Left lung (tissue), 4 donors: ENCODE measurements at regions not wholly inside any gene's neighbourhood (a gene's known extent, or its start where the extent isn't known, plus 50 kb on each side); places are given as distances from the start of the nearest gene placed in this dataset.

Experiments used
- ATAC-seq: fragments of 200-7000 bp; cut with Tn5 transposase; one replicate; pipeline ENCODE4 v1.9.1; 2020; ENCODE audit warnings: moderate library complexity
- DNase-seq, 4 donors: peaks; one replicate each; pipeline ENCODE4 v3.0.0-alpha.2; 2013 to 2020
- H3K27ac ChIP-seq, 2 donors: fragments of 200-600 bp; sonication (generic) in 1 of 2; one replicate each; pipeline versions ENCODE4 v1.5.0 to v1.8.0; 2020 to 2021
- H3K27me3 ChIP-seq, 2 donors: fragments of 200-600 bp; sonication (generic) in 1 of 2; one replicate each; pipeline versions ENCODE4 v1.5.0 to v1.8.0; 2020 to 2021
- H3K36me3 ChIP-seq, 2 donors: fragments of 200-600 bp; sonication (generic) in 1 of 2; one replicate each; pipeline versions ENCODE4 v1.5.0 to v1.8.0; 2020 to 2021
- H3K4me1 ChIP-seq, 2 donors: fragments of 200-600 bp; one replicate each; pipeline ENCODE4 v1.8.0; 2021
- H3K4me3 ChIP-seq, 2 donors: fragments of 200-600 bp; sonication (generic) in 1 of 2; one replicate each; pipeline versions ENCODE4 v1.5.0 to v1.8.0; 2020 to 2021; ENCODE audit warnings: mild to moderate bottlenecking in 1 of 2
- H3K9me3 ChIP-seq, 2 donors: fragments of 200-600 bp; sonication (generic) in 1 of 2; one replicate each; pipeline versions ENCODE4 v1.5.0 to v1.8.0; 2020 to 2021
- CTCF ChIP-seq, 2 donors: fragments of 200-600 bp; sonication (generic) in 1 of 2; IDR thresholded peaks; one replicate each; pipeline versions ENCODE4 v1.5.0 to v1.8.0; 2021; ENCODE audit warnings: antibody characterized with exemption in 2 of 2
- intact Hi-C, 2 donors: fragments of 100-400 bp; cut with DNase I; formaldehyde crosslinking; loops; one replicate each; pipeline versions ENCODE4 v1.11.2 to v1.14.2; 2022
- donor health status: DM: no; HTN: yes; CAD: no.
- donor health status: DM: no; HTN: no; CAD: no.

- intact Hi-C loops: no loop called here
- Histone ChIP-seq H3K9me3 (no peaks in the 10 kb centered on the region), H3K36me3 (no peaks in the 10 kb centered on the region), H3K4me1 (peaks cover 0 to 6% of the 10 kb centered on the region in 2 donors), H3K27ac (no peak overlapping the region), H3K4me3 (no peak overlapping the region), H3K27me3 (no peaks in the 10 kb centered on the region)
- no peak for TF ChIP-seq CTCF (IDR thresholded peaks at IDR 0.05)
- ATAC-seq (no peak), DNase-seq (no peak)
These were observed 187.8 kb downstream of the TLE3 start for GRCh38 chr15:69909719-69910444.

- no peak for DNase-seq
- H3K9me3 ChIP-seq: no peaks in the 10 kb centered on the region
- TF ChIP-seq CTCF (IDR thresholded peaks at IDR 0.05): no peak
- peaks cover 0 to 10% of the 10 kb centered on the region in 2 donors for H3K4me1 ChIP-seq
- intact Hi-C loops: no loop called here
- H3K27ac ChIP-seq: no peak overlapping the region
- H3K27me3 ChIP-seq: no peaks in the 10 kb centered on the region
- ATAC-seq: no peak
- H3K36me3 ChIP-seq: no peaks in the 10 kb centered on the region
- no peak overlapping the region for H3K4me3 ChIP-seq
These were observed 187.2 kb downstream of the TLE3 start for GRCh38 chr15:69910514-69910913.

GRCh38 chr15:69912116-69912515, 185.6 kb downstream of the TLE3 start:
- TF ChIP-seq CTCF (IDR thresholded peaks at IDR 0.05): no peak
- ATAC-seq: no peak
- H3K9me3 ChIP-seq: no peaks in the 10 kb centered on the region
- no peak overlapping the region for H3K4me3 ChIP-seq
- H3K36me3 ChIP-seq: no peaks in the 10 kb centered on the region
- peaks cover 0 to 10% of the 10 kb centered on the region in 2 donors for H3K4me1 ChIP-seq
- no peaks in the 10 kb centered on the region for H3K27me3 ChIP-seq
- intact Hi-C loops: no loop called here
- no peak overlapping the region for H3K27ac ChIP-seq
- no peak for DNase-seq

- Histone ChIP-seq H3K4me3 (no peak overlapping the region), H3K27me3 (no peaks in the 10 kb centered on the region), H3K9me3 (no peaks in the 10 kb centered on the region), H3K4me1 (peaks cover 0 to 10% of the 10 kb centered on the region in 2 donors), H3K36me3 (no peaks in the 10 kb centered on the region), H3K27ac (no peak overlapping the region)
- intact Hi-C loops: no loop called here
- DNase-seq: no peak
- no peak for ATAC-seq
- TF ChIP-seq CTCF (IDR thresholded peaks at IDR 0.05): no peak
These were observed 183.7 kb downstream of the TLE3 start for GRCh38 chr15:69914040-69914439.

- Histone ChIP-seq H3K4me3 (no peak overlapping the region), H3K36me3 (no peaks in the 10 kb centered on the region), H3K4me1 (peaks cover 0 to 10% of the 10 kb centered on the region in 2 donors), H3K27ac (no peak overlapping the region), H3K27me3 (no peaks in the 10 kb centered on the region), H3K9me3 (no peaks in the 10 kb centered on the region)
- no peak for TF ChIP-seq CTCF (IDR thresholded peaks at IDR 0.05)
- DNase-seq (no peak), ATAC-seq (no peak)
- intact Hi-C loops: no loop called here
These were observed 182.8 kb downstream of the TLE3 start for GRCh38 chr15:69914960-69915359.
